NCI-H1694 (cell line): ENCODE measurements at regions not wholly inside any gene's neighbourhood (a gene's known extent, or its start where the extent isn't known, plus 50 kb on each side); places are given as distances from the start of the nearest gene placed in this dataset.
"Not testable (repeated sequence)": the region's sequence is repeated elsewhere in the genome, so short reads cannot be mapped to it uniquely, and the experiment has no call there.

ENCODE experiments used
- DNase-seq: peaks from one replicate; lab custom pipeline; 2025; lab: John Stamatoyannopoulos, UW

DNA sequence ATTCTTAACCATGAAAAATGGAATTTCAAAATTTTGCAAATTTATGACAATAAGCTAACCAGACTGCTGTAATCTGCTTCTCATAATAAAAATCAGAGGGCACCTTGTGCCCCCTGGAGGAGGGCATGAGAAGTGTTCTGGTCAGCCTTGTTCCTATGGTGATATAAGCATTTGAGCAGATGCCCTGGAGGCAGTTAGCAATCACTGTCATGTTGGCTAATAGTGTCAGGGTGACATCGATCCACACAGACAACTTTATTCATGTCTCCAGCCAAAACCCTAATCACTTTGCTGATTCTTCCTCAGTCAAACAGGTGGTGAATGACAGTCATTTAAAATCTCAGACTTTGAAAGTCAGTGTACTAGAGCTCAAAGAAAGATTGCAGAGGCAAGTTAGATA lies 943.0 kb downstream of the GALC start:
- DNase-seq = peak; percentile 77

DNA sequence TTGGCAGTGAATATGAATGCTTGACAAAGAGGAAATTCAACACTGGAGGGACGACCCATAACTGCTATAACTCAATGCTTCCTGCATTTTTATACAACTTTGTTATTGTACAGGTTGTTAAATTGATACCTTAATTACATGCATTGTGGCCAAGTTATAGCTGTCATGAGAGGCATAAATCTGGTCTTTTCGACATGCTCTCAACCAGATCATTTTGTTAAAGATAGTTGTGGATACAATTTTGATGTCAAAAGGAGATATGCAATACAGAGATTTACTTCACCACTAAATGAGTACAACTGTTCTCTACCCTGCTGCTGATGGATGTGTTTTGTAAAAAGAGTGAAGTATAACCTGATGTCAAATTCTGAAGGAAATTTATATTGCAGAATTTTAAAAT lies 946.0 kb downstream of the GALC start:
- no peak for DNase-seq

DNA sequence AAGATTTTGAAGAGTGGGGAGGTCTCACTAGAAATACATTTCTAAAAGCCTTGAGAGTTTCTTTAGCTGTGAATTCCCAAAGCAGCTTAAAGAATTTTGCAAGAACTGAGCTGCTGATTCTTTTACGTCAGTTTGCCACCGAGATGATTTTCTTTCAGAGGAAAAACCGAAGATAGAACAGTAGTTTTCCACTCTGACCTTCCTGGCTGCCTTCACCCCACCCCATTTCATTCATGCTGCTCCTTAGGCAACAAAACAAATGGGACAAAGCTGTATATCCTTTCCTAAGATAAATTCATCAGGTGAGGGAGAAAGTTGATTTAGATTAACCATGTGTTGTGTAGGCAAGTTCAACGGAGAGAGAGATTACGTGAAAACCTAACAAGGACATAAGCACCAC lies 947.0 kb downstream of the GALC start:
- DNase-seq = no peak

DNA sequence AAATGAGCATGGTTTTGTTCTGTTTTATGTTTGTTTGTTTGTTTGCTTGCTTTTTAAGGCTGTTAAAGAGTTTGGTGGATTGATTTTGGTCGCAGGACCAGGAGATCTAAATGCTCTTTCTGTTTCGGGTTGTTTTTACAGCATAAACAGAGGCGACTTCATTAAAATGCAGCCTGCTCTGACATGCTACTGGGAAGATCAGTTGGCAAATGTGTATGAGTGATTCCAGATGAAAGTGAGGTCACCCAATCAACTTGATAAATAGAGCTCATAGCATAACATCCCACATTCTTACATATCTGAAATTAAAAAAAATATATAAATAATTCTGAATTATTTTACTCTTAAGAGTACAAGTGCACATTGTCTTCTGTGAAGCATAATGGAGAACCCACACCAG lies 947.7 kb downstream of the GALC start:
- no peak for DNase-seq

DNA sequence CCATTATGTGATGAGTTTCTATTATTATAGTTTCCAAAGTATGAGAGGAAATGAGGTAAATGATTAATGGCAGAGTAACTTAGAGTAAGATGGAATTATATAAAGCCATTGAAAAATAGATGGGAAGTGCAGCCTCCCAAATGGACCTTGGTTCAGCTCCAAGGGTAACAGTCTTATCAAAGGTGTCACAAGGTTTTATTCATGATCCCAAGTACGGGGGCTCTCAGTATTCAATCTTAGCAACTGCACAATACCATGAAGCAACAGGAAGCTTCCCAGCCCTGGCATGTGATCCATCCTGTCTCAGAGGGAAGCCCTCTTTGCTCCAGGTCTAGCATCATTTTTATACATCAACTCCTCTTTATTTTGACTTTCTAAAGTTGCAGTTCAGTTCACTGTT lies 948.2 kb downstream of the GALC start:
- no peak for DNase-seq

DNA sequence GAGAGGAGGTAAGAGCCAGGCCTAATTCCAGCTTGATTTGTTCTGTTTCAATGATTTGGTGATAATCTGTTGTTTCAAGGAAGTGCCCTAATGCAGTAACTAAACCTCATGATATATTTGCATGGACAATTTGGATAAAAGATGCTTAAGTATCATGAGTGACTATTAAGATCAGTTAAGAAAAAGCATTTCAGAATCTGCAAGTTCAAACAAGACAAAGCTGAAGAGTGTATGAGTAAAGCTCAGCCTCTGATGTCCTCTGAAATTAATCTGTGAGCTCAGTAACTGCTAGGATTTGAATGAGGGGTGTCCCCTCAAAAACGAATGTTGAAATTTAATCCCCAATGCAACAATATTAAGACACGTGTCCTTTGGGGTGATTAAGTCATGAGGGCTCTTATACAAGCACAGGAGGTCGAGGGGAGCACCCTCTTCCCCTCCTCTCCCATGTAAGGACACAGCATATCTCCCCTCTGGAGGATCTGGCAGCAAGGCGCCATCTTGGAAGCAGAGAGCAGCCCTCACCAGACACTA lies 949.2 kb downstream of the GALC start:
- DNase-seq = no peak

DNA sequence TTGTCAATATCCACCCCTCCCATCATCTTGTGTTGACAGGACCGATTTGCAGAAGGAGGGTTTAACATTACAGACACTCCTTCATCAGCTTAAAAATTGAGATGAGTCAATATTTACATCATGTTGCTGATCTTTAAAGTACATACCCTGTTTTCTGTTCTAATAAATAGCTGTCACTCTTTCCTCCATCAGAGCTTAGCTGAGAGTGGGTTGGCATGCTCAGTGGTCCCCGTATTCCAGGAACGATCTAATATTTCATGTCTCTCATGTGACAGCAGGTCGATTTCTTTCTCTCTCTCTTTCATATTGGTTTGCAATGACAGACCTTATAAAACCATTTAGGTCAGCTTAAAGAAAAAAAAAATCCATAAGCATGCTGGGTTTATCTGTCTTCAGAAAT lies 950.6 kb downstream of the GALC start:
- DNase-seq = no peak

DNA sequence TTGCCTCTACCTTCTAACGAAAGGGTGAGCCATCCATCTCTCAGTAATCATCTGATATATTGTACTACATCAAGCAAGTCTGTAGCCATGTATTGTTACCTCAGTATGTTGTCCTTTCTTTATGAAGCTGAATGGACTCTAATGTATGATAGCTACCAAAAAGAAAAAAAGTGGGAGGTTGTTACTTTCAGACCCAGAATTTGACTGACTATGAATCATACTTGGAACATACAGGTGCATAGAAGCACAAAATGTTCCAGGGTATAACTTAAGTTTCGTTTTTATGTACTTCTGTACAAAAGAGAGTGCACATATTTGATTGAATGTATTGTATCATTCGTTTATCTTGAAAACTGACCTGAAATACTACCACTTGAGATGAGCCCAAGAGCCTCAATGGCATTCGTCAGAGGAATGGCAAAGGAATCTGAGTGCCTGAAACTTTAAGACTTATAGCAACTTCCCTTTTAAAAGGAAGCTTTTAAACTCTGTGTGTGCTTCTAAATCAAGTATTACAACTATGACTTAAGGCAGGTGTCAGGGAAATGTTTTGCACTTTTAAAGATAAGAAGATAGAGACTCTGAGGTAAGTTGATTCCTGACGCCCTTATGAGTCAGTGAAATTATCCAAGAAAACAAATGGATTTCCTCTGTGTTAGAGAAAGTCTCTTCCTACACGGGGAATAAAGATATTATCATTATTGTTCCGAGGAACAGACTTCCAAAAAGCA lies 951.5 kb downstream of the GALC start:
- DNase-seq = no peak

DNA sequence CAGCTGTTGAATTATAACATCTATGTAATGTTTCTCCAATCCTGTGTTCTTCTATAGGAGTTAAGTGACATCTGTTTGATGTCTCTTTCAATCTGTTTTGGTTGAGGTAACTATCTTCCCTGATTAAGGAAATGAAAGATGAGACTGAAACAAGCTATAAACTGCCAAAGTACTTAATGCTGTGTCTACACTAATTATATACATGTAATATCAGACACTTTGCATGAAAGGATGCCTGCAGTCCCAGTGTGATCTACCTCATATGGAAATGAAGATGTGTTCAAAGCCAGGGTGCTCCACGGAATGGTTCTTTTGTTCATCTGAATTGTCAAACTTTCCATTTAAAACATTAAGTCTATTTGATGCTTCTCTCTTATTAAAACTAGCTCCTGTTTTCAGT lies 958.3 kb downstream of the GALC start:
- no peak for DNase-seq

DNA sequence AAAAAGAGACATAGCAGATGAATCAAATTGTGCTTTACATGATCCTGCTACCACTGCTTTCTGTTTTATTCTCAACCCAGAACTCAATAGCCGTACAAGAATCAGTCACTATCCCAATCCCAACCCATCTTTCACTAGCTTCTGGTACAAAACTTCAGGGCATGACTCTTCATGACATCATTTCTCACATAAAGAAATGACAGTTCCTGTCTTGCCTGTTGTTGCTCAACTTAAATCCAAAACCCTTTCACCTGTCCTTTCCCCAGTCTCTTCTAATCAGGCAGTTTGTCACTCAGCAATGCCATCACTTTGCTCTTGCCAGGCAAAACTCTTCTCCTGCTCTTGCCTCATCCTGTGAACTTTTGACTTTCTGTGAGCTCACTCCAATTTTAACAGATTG lies 962.8 kb downstream of the GALC start:
- no peak for DNase-seq

DNA sequence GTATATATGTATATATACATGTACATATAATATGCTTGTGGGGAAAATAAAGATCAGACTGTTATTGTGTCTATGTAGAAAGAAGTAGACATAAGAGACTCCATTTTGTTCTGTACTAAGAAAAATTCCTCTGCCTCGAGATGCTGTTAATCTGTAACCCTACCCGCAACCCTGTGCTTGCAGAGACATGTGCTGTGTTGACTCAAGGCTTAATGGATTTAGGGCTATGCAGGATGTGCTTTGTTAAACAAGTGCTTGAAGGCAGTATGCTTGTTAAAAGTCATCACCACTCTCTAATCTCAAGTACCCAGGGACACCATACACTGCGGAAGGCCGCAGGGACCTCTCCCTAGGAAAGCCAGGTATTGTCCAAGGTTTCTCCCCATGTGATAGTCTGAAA lies 972.9 kb downstream of the GALC start:
- not testable (repeated sequence) for DNase-seq

DNA sequence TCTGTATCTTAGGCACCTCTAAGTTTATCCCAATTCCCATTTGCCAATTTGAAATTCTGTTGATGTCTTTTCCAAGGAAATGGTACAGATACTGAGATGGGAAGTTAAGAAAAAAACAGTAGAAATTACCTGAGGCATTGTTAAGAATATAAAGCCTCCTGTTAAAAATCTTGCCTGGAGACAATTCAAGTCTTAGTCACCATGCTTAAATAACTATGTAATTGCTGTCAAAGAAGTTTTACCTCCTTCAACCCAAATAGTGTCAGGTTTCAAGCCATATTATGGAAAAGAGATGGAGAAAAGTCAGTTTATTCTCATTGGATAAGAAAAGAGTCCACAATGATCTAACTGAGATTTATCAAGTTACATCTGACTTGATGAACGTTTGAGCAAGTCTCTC lies 974.7 kb downstream of the GALC start:
- DNase-seq = no peak

DNA sequence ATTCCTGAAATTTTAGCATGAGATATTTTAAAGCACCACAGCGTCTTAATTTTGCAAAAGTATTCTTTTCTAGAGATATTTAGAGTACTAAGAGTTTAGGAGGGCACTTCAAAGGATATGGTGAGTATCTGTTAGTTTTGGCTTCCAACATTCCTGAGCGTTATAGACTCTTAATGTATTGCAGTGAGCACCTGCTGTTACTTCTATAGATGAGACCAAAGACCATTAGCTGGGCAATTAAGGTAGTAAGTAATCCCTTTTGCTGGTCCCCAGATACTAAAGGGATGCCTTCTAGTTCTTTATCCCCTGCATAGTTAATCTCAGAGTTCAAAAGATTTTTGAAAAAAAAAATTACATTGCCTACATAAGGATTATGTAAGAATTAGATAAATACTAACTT lies 975.6 kb downstream of the GALC start:
- no peak for DNase-seq

DNA sequence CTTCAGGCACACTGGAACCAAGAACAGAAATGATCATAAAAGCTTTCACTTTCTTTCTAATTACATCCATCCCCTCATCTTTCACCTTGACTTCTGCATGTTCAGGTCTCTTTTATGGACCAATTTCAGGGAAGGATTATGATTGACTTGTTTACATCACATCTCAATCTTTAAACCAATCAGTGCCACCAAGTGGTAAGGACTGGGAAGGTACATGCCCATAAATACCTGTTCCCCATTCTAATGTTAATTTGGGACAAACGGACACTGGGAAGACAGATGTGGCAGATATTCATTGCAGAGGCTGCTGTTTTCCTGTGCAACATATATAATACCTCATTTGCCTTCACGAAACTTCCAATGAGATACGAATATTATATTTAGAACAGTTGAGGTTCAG lies 978.1 kb downstream of the GALC start:
- no peak for DNase-seq

DNA sequence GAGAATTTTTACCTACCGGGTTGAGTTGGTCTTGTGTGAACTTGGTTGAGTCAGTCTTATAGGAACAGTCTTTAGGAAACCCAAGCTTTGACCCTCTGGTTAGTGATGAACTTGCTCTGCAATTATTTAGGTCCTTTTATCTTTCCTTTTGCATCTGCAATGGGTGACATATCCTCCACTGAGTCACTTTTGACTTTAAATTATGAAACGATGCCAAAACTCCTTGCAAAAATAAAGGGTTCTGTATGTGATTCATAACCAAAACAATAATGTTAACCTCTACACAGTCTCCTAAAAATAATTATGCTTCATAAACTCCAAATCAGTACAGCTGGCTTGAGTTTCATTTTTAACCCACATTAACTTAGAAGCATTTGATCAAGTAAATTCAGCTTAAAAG lies 979.4 kb downstream of the GALC start:
- no peak for DNase-seq

DNA sequence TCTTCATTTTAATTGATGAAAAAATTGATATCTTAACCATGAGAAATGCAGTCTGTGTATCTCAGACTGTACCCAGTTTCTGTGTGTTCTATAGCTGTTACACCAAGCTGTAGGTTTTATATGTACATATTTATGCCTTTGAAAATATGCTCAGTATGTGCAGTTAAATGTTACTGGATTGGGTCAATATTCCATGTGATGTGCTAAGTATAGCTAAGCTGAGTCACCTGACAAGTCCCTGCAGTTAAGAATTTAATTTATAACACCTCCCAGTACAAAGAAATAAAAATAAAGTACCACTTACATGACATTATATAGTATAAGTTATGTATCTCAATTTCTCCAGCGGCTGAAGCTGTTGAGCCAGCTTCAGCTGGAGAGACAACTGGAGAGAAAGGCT lies 984.0 kb downstream of the GALC start:
- no peak for DNase-seq

DNA sequence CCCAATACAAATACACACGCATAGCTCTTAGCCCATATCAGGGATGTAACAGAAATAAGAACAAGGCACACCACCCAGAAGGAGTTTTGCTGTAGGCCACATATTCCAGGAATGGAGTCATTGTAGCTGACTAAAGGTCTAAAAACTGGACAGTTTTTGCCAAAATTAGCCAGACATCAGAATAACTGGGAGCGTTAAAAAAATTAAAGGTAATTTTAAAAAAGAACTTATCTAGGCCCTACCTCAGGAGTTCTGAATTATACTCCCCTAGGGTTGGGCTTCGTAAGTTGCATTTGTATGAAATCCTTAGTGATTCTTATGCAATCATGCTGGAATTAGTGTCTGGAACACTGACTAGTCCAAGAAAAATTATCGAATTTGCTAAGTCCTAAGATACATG lies 987.7 kb downstream of the GALC start:
- DNase-seq = no peak

DNA sequence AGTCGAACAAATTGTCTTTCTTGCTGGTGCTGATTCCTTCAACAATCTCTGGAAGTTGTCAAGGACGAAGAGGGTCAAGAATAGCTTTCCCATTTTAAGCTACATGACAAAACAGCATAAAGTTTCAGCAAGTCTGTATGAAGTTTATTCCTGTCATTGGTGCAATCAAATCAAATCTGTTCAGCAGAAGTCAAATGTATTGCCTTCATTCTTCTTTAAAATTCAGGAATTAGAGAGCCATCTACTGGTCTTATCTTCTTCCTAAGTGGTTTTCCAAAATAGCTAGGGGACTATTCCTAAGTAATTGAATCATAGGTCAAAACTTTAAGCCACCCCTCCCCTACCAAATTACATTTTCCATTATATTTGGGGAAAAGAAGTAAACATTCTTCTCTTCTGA lies 990.2 kb downstream of the GALC start:
- peak; percentile 10 for DNase-seq

DNA sequence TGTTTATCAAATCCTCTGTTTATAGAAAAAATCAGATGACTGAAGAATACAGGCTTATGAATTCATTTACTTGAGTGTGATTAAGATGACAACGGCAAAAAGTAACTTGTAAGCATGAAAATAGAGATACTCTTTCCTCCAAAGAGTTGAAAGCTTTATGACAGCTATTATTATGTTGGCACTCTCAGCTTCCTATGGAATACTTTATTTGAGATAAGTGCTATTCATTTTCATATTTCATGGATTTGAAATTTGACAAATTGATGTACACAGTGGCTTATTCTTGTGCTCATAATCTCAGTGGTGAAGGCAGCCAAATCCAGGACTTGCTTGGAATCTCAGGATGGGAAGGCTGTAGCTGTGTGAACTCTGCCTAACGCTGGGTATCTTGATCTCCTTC lies 991.6 kb downstream of the GALC start:
- no peak for DNase-seq

DNA sequence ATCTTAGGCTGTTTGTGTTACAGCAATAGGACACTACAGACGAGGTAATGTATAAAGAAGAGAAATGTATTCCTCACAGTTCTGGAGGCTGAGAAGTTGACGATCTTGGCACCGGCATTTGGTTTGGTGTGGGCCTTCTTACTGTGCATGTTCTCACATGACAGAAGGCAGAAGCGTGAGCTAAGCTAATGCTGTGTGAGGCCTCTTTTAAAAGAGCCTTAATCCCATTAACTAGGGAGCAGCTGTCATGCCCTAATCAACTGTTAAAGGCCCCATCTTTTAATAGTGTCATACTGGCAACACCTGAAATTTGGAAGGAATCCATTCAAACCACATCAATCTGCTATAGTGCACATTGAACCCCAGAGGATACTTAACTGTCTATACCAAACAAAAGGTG lies 992.9 kb downstream of the GALC start:
- DNase-seq = peak; percentile 88

DNA sequence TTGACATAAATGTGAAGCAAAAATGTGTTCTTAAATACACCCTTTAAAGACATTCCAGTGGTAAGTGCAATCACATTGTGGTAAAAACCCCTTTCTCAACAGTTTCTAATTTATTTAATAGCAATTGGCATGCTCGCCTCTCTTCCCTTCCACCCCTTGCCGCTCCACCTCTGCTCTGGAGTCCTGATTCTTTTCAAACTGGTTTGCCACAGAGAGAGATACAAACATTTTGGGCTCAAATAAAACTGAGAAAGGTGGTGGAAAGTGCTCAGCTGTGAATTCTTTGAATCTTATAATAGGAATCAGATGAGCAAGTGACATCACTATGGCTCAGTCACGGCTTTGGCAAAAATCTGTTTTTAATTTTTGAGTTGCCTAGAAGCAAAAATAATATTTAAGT lies 993.9 kb downstream of the GALC start:
- DNase-seq = no peak

DNA sequence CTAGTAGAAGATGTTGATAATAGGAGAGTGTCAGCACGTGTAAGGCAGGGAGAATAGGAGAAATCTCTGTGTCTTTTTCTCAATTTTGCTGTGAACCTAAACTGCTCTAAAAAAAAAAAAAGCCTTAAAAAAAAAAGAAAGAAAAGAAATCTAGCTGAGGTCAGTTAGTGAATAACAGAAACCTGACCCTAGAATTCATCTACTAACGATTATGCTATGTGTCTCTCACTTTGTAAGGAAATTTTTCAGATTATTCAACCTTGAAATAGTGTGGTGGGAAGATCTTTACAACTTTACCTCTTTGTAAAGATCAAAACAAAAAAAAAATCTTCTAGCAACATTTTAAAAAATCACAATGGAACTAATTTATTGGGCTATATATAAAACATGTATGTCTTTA lies 995.7 kb downstream of the GALC start:
- no peak for DNase-seq

DNA sequence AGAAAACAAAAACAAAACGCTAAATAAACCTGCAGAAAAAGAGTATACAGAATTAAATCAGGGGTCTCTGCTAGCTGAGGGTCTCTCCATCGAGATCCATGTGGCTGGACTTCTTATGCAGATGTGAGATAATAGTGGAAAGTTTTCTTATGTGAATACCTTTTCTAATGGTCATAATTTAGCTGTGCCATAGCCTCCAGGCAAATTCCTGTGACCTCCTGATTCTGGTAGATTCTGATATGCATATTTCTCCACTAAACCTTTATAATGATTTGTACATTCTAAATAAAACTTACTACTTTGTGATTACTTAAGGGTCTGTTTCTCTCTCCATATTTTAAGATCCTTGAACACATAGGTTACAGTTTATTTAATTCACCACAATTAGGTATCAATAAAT lies 1002.6 kb downstream of the GALC start:
- no peak for DNase-seq

DNA sequence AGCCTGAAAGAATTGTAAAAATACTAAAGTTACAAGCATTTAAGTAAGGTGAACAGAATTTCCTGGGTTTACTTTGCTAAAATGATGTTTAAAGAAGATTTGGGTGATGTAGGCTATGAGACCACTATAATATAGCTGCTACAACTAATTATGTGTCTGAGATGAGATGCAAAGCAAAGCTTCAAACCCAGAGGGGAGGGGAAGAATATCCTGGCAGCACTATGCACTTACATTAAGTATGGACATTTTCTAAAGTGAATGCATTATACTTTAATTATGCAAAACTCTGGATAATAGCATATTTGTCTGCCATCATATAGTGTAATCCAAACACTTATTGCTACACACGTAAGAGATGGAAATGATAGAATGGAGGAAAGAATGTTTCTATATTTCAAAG lies 1003.7 kb downstream of the GALC start:
- no peak for DNase-seq
